ENCODE measurements at regions not wholly inside any gene's neighbourhood (a gene's known extent, or its start where the extent isn't known, plus 50 kb on each side); places are given as distances from the start of the nearest gene placed in this dataset.

GRCh38 chr16:9422762-9423513 is 331.5 kb downstream of the HAPSTR1 start:
- no peaks in the 10 kb centered on the region for H3K36me3 Mint-ChIP-seq
- no peaks in the 10 kb centered on the region for H3K4me1 Mint-ChIP-seq
- intact Hi-C loops (cut with micrococcal nuclease): no loop called here
- H3K27me3 Mint-ChIP-seq: peaks cover 0 to 8% (median 0%) of the 10 kb centered on the region in 5 donors
- Histone ChIP-seq H3K9me3 (ENCODE audit: control insufficient read depth in 2 of 3, low read length in 3 of 3) (peaks cover 0 to 6% (median 0%) of the 10 kb centered on the region in 3 experiments), H3K36me3 (ENCODE audit: control insufficient read depth in 2 of 3, insufficient read depth in 3 of 3, low read length in 3 of 3) (no peaks in the 10 kb centered on the region), H3K4me3 (ENCODE audit: low read length) (no peak overlapping the region), H3K27ac (ENCODE audit: low read depth, low read length) (no peak overlapping the region), H3K27me3 (ENCODE audit: control insufficient read depth in 2 of 2, insufficient read depth in 2 of 2, low read length in 2 of 2) (no peaks in the 10 kb centered on the region), H3K4me1 (ENCODE audit: control insufficient read depth in 2 of 2, insufficient read depth in 2 of 2, low read length in 2 of 2) (no peaks in the 10 kb centered on the region)
- ChIA-PET POLR2A (no interaction called here), CTCF (no interaction called here)
- H3K27ac Mint-ChIP-seq: no peak overlapping the region
- DNase-seq: no peak
- no peak overlapping the region for H3K4me3 Mint-ChIP-seq
- ATAC-seq: no peak
- peaks cover 0 to 15% (median 4%) of the 10 kb centered on the region in 11 donors for H3K9me3 Mint-ChIP-seq

DNA sequence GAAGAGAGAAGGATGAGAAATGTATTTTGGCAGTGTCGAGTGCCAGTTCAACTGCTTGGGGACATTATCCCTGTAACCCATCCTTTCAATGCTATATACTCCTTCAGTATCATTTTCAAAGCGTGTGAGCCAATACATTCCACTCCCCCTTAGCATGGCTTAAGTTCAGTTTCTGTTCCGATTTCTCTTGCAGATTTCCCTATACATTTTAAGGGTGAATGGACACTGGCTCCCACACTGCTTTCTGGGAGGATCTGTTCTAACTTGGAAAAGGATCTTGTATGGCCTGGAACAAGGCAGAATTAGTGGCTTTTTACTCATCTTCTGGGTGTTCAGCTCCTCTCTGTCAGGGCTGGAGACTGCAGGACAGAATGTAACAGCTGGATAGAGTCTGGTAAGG is 333.8 kb downstream of the HAPSTR1 start:
- H3K9me3 Mint-ChIP-seq: peaks cover 0 to 11% (median 2%) of the 10 kb centered on the region in 11 donors
- Histone ChIP-seq H3K27me3 (ENCODE audit: control insufficient read depth in 2 of 2, insufficient read depth in 2 of 2, low read length in 2 of 2) (no peaks in the 10 kb centered on the region), H3K9me3 (ENCODE audit: control insufficient read depth in 2 of 3, low read length in 3 of 3) (no peaks in the 10 kb centered on the region), H3K27ac (ENCODE audit: low read depth, low read length) (no peak overlapping the region), H3K4me1 (ENCODE audit: control insufficient read depth in 2 of 2, insufficient read depth in 2 of 2, low read length in 2 of 2) (no peaks in the 10 kb centered on the region), H3K36me3 (ENCODE audit: control insufficient read depth in 2 of 3, insufficient read depth in 3 of 3, low read length in 3 of 3) (no peaks in the 10 kb centered on the region), H3K4me3 (ENCODE audit: low read length) (no peak overlapping the region)
- no peak overlapping the region for H3K27ac Mint-ChIP-seq
- H3K4me3 Mint-ChIP-seq: no peak overlapping the region
- POLR2A ChIA-PET: no interaction called here
- no peaks in the 10 kb centered on the region for H3K4me1 Mint-ChIP-seq
- no peak for DNase-seq
- peaks cover 0 to 8% (median 0%) of the 10 kb centered on the region in 5 donors for H3K27me3 Mint-ChIP-seq
- CTCF ChIA-PET: no interaction called here
- no peaks in the 10 kb centered on the region for H3K36me3 Mint-ChIP-seq
- intact Hi-C loops (cut with micrococcal nuclease): no loop called here
- ATAC-seq: no peak

- Histone ChIP-seq H3K27ac (ENCODE audit: low read depth, low read length) (no peak overlapping the region), H3K4me3 (ENCODE audit: low read length) (no peak overlapping the region), H3K27me3 (ENCODE audit: control insufficient read depth in 2 of 2, insufficient read depth in 2 of 2, low read length in 2 of 2) (no peaks in the 10 kb centered on the region), H3K4me1 (ENCODE audit: control insufficient read depth in 2 of 2, insufficient read depth in 2 of 2, low read length in 2 of 2) (no peaks in the 10 kb centered on the region), H3K9me3 (ENCODE audit: control insufficient read depth in 2 of 3, low read length in 3 of 3) (no peaks in the 10 kb centered on the region), H3K36me3 (ENCODE audit: control insufficient read depth in 2 of 3, insufficient read depth in 3 of 3, low read length in 3 of 3) (no peaks in the 10 kb centered on the region)
- POLR2A ChIA-PET: no interaction called here
- DNase-seq: no peak
- peaks cover 0 to 7% (median 0%) of the 10 kb centered on the region in 11 donors for H3K9me3 Mint-ChIP-seq
- intact Hi-C loops (cut with micrococcal nuclease): no loop called here
- CTCF ChIA-PET: no interaction called here
- no peak for ATAC-seq
- no peak overlapping the region for H3K4me3 Mint-ChIP-seq
- no peaks in the 10 kb centered on the region for H3K36me3 Mint-ChIP-seq
- H3K4me1 Mint-ChIP-seq: no peaks in the 10 kb centered on the region
- H3K27me3 Mint-ChIP-seq: peaks cover 0 to 14% (median 0%) of the 10 kb centered on the region in 5 donors
- H3K27ac Mint-ChIP-seq: no peak overlapping the region
Observed at GRCh38 chr16:9428355-9429005, 337.0 kb downstream of the HAPSTR1 start.

DNA sequence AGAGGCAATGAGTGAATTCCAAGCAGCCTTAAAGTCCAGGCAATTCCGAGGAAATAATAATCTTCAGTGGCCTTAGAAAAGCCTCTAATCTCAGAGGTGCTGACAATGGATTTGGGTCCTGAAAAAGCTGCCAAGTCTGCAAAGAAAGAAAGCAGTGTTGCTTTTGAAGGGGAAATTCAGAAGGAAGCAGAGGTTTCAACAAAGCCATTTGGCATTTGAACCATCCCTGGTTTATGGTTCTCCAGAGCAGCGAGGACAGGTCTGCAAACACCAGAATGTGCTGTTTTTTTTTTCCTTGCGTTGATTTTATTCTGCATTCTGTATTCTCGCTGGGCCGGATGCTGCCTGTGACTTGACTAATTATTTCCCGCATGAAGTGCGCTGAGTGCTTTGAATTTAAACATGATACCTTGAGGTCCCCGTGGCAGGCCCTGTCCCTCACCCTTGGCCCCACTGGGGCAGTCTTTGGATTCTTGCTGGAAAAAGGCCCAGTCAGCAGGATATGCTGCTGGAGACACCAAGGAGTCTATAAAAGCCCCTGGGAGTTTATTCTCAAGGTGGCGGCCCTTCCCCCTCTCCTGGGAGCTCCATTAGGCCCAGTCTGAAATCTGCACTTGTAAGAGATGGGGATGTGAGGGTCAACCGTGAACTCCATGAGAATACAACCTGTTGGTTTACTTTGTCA is 338.3 kb downstream of the HAPSTR1 start:
- H3K27me3 Mint-ChIP-seq: peaks cover 0 to 17% (median 0%) of the 10 kb centered on the region in 5 donors
- H3K4me1 Mint-ChIP-seq: no peaks in the 10 kb centered on the region
- ChIA-PET CTCF (no interaction called here), POLR2A (no interaction called here)
- Histone ChIP-seq H3K36me3 (ENCODE audit: control insufficient read depth in 2 of 3, insufficient read depth in 3 of 3, low read length in 3 of 3) (no peaks in the 10 kb centered on the region), H3K27me3 (ENCODE audit: control insufficient read depth in 2 of 2, insufficient read depth in 2 of 2, low read length in 2 of 2) (no peaks in the 10 kb centered on the region), H3K9me3 (ENCODE audit: control insufficient read depth in 2 of 3, low read length in 3 of 3) (no peaks in the 10 kb centered on the region), H3K4me3 (ENCODE audit: low read length) (no peak overlapping the region), H3K4me1 (ENCODE audit: control insufficient read depth in 2 of 2, insufficient read depth in 2 of 2, low read length in 2 of 2) (no peaks in the 10 kb centered on the region), H3K27ac (ENCODE audit: low read depth, low read length) (no peak overlapping the region)
- H3K36me3 Mint-ChIP-seq: no peaks in the 10 kb centered on the region
- no peak overlapping the region for H3K4me3 Mint-ChIP-seq
- peaks cover 0 to 7% (median 0%) of the 10 kb centered on the region in 11 donors for H3K9me3 Mint-ChIP-seq
- intact Hi-C loops (cut with micrococcal nuclease): no loop called here
- DNase-seq (no peak), ATAC-seq (no peak)
- no peak overlapping the region for H3K27ac Mint-ChIP-seq

DNA sequence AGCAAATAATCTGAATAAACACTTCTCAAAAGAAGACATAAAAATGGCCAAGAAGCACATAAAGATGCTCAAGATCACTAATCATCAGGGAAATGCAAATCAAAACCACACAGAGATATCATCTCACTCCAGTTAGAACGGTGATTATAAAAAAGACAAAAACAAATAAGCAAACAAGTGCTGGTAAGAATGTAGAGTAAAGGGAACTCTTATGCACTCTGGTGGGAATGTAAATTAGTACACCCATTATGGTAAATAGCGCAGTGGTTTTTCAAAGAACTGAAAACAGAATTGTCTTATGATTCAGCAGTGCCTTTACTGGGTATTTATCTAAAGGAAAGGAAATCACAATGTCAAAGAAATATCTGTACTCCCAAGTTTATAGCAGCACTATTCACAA is 343.2 kb downstream of the HAPSTR1 start:
- Mint-ChIP-seq H3K36me3 (no peaks in the 10 kb centered on the region), H3K9me3 (peaks cover 0 to 11% (median 2%) of the 10 kb centered on the region in 11 donors), H3K4me3 (no peak overlapping the region), H3K4me1 (no peaks in the 10 kb centered on the region), H3K27me3 (peaks cover 0 to 12% (median 1%) of the 10 kb centered on the region in 5 donors), H3K27ac (no peak overlapping the region)
- ATAC-seq: no peak
- H3K27ac ChIP-seq (ENCODE audit: low read depth, low read length): no peak overlapping the region
- H3K36me3 ChIP-seq (ENCODE audit: control insufficient read depth in 2 of 3, insufficient read depth in 3 of 3, low read length in 3 of 3): no peaks in the 10 kb centered on the region
- no peak for DNase-seq
- no peak overlapping the region for H3K4me3 ChIP-seq (ENCODE audit: low read length)
- POLR2A ChIA-PET: no interaction called here
- no peaks in the 10 kb centered on the region for H3K4me1 ChIP-seq (ENCODE audit: control insufficient read depth in 2 of 2, insufficient read depth in 2 of 2, low read length in 2 of 2)
- peaks cover 0 to 5% (median 0%) of the 10 kb centered on the region in 3 experiments for H3K9me3 ChIP-seq (ENCODE audit: control insufficient read depth in 2 of 3, low read length in 3 of 3)
- CTCF ChIA-PET: no interaction called here
- intact Hi-C loops (cut with micrococcal nuclease): no loop called here
- H3K27me3 ChIP-seq (ENCODE audit: control insufficient read depth in 2 of 2, insufficient read depth in 2 of 2, low read length in 2 of 2): no peaks in the 10 kb centered on the region

- H3K36me3 ChIP-seq (ENCODE audit: control insufficient read depth in 2 of 3, insufficient read depth in 3 of 3, low read length in 3 of 3): no peaks in the 10 kb centered on the region
- ATAC-seq: no peak
- Mint-ChIP-seq H3K4me3 (no peak overlapping the region), H3K9me3 (peaks cover 0 to 11% (median 2%) of the 10 kb centered on the region in 11 donors), H3K27ac (no peak overlapping the region), H3K27me3 (peaks cover 0 to 12% (median 5%) of the 10 kb centered on the region in 5 donors), H3K4me1 (no peaks in the 10 kb centered on the region), H3K36me3 (no peaks in the 10 kb centered on the region)
- no peak for DNase-seq
- H3K27ac ChIP-seq (ENCODE audit: low read depth, low read length): no peak overlapping the region
- ChIA-PET POLR2A (no interaction called here), CTCF (no interaction called here)
- intact Hi-C loops (cut with micrococcal nuclease): no loop called here
- H3K27me3 ChIP-seq (ENCODE audit: control insufficient read depth in 2 of 2, insufficient read depth in 2 of 2, low read length in 2 of 2): no peaks in the 10 kb centered on the region
- no peaks in the 10 kb centered on the region for H3K4me1 ChIP-seq (ENCODE audit: control insufficient read depth in 2 of 2, insufficient read depth in 2 of 2, low read length in 2 of 2)
- H3K4me3 ChIP-seq (ENCODE audit: low read length): no peak overlapping the region
- H3K9me3 ChIP-seq (ENCODE audit: control insufficient read depth in 2 of 3, low read length in 3 of 3): peaks cover 0 to 5% (median 0%) of the 10 kb centered on the region in 3 experiments
Observed at GRCh38 chr16:9436175-9436574, 344.7 kb downstream of the HAPSTR1 start.
